Testis (tissue), 2 donors: ENCODE measurements at regions not wholly inside any gene's neighbourhood (a gene's known extent, or its start where the extent isn't known, plus 50 kb on each side); places are given as distances from the start of the nearest gene placed in this dataset.

Experiments used
- CTCF ChIP-seq, 3 experiments: fragments of 450-650 bp in 2 of 3; fragments of 200-600 bp in 1 of 3; sonication (generic) in 1 of 3; IDR thresholded peaks; one replicate each; pipeline ENCODE4 v1.5.1; 2016 to 2019; ENCODE audit warnings: antibody characterized with exemption in 3 of 3, mild to moderate bottlenecking in 2 of 3, moderate library complexity in 1 of 3
- POLR2A ChIP-seq: fragments of 450-650 bp; IDR thresholded peaks from one replicate; pipeline ENCODE4 v1.6.1; 2017; ENCODE audit warnings: antibody characterized with exemption, mild to moderate bottlenecking, moderate library complexity

- TF ChIP-seq POLR2A (no peak), CTCF (IDR thresholded peaks at IDR 0.05) (no peak)
Measured at GRCh38 chr6:23365732-23366131, 760.3 kb upstream of the NRSN1 start.
